ENCODE measurements at regions not wholly inside any gene's neighbourhood (a gene's known extent, or its start where the extent isn't known, plus 50 kb on each side); places are given as distances from the start of the nearest gene placed in this dataset.

GRCh38 chr1:175802407-175803123 lies 59.2 kb upstream of the TNR start:
- DNase-seq (ENCODE audit: low spot score in 2 of 2), result no peak
- TF ChIP-seq CTCF (IDR thresholded peaks at IDR 0.05) (no peak), POLR2A (IDR thresholded peaks at IDR 0.05) (no peak)
- intact Hi-C loops (cut with DNase I; ENCODE audit: low total_unique reads), result no loop called here
- 76 to 78% methylated on average over 10 of the region's 10 CpGs for WGBS, 2 donors
- no peak overlapping the region for H3K4me3 ChIP-seq (ENCODE audit: low read depth, poor library complexity, severe bottlenecking)

GRCh38 chr1:175801979-175802378 lies 58.6 kb upstream of the TNR start:
- WGBS, 2 donors, result 70 to 74% methylated on average over 5 of the region's 5 CpGs
- intact Hi-C loops (cut with DNase I; ENCODE audit: low total_unique reads), result no loop called here
- DNase-seq (ENCODE audit: low spot score in 2 of 2), result no peak

GRCh38 chr1:175797576-175797975 lies 54.2 kb upstream of the TNR start:
- TF ChIP-seq POLR2A (IDR thresholded peaks at IDR 0.05), result no peak
- no peak for TF ChIP-seq CTCF (IDR thresholded peaks at IDR 0.05)
- no peak overlapping the region for H3K4me3 ChIP-seq (ENCODE audit: low read depth, poor library complexity, severe bottlenecking)
- intact Hi-C loops (cut with DNase I; ENCODE audit: low total_unique reads), result no loop called here
- no peak for DNase-seq (ENCODE audit: low spot score in 2 of 2)

More at GRCh38 chr1:175801979-175802378, 58.6 kb upstream of the TNR start:
- H3K4me3 ChIP-seq (ENCODE audit: low read depth, poor library complexity, severe bottlenecking), result no peak overlapping the region
- no peak for TF ChIP-seq POLR2A (IDR thresholded peaks at IDR 0.05)
- TF ChIP-seq CTCF (IDR thresholded peaks at IDR 0.05), result no peak

GRCh38 chr1:175794586-175794985 lies 51.2 kb upstream of the TNR start:
- intact Hi-C loops (cut with DNase I; ENCODE audit: low total_unique reads), result no loop called here
- H3K4me3 ChIP-seq (ENCODE audit: low read depth, poor library complexity, severe bottlenecking), result no peak overlapping the region
- DNase-seq (ENCODE audit: low spot score in 2 of 2), result no peak
- TF ChIP-seq POLR2A (IDR thresholded peaks at IDR 0.05) (no peak), CTCF (IDR thresholded peaks at IDR 0.05) (no peak)

GRCh38 chr1:175793617-175794016 lies 50.2 kb upstream of the TNR start:
- no peak for DNase-seq (ENCODE audit: low spot score in 2 of 2)
- intact Hi-C loops (cut with DNase I; ENCODE audit: low total_unique reads), result no loop called here
- no peak overlapping the region for H3K4me3 ChIP-seq (ENCODE audit: low read depth, poor library complexity, severe bottlenecking)
- TF ChIP-seq POLR2A (IDR thresholded peaks at IDR 0.05), result no peak
- TF ChIP-seq CTCF (IDR thresholded peaks at IDR 0.05), result no peak
